Thoracic aorta (tissue), 2 donors: ENCODE measurements at regions not wholly inside any gene's neighbourhood (a gene's known extent, or its start where the extent isn't known, plus 50 kb on each side); places are given as distances from the start of the nearest gene placed in this dataset.

ENCODE experiments used
- ATAC-seq: fragments of 150-250 bp; one replicate; pipeline ENCODE4 v1.8.0; 2017; ENCODE audit warnings: low read depth; ENCODE audit not compliant: insufficient number of reproducible peaks, low FRiP score
- DNase-seq: peaks from one replicate; pipeline ENCODE4 v3.0.0-alpha.2; 2020; ENCODE audit warnings: low spot score
- H3K27ac ChIP-seq, 2 donors: fragments of 200-600 bp; sonication (generic); 1 replicate in 1 of 2; 2 replicates in 1 of 2; pipeline ENCODE4 v1.5.1; 2016; ENCODE audit warnings: mild to moderate bottlenecking in 2 of 2, moderate library complexity in 2 of 2
- H3K27me3 ChIP-seq: fragments of 200-600 bp; sonication (generic); replicated peaks from 2 replicates; pipeline ENCODE4 v1.6.0; 2016; ENCODE audit warnings: mild to moderate bottlenecking; ENCODE audit not compliant: insufficient read depth
- H3K36me3 ChIP-seq: fragments of 200-600 bp; sonication (generic); one replicate; pipeline ENCODE4 v1.5.1; 2016
- H3K4me1 ChIP-seq, 2 donors: fragments of 200-600 bp; sonication (generic); 1 replicate in 1 of 2; 2 replicates in 1 of 2; pipeline versions ENCODE4 v1.5.1 to v1.6.0; 2016; ENCODE audit warnings: low read depth in 2 of 2, mild to moderate bottlenecking in 1 of 2; ENCODE audit not compliant: control insufficient read depth in 1 of 2
- H3K4me3 ChIP-seq: fragments of 200-600 bp; sonication (generic); 2 replicates; pipeline ENCODE4 v1.5.1; 2016; ENCODE audit warnings: mild to moderate bottlenecking
- H3K9me3 ChIP-seq: fragments of 200-600 bp; sonication (generic); 2 replicates; pipeline ENCODE4 v1.5.1; 2016
- TF ChIP-seq, protein P1 (sequence below): fragments of 200-600 bp; sonication (generic); IDR thresholded peaks from one replicate; pipeline ENCODE4 v1.5.1; 2019; ENCODE audit warnings: antibody characterized with exemption

DNA sequence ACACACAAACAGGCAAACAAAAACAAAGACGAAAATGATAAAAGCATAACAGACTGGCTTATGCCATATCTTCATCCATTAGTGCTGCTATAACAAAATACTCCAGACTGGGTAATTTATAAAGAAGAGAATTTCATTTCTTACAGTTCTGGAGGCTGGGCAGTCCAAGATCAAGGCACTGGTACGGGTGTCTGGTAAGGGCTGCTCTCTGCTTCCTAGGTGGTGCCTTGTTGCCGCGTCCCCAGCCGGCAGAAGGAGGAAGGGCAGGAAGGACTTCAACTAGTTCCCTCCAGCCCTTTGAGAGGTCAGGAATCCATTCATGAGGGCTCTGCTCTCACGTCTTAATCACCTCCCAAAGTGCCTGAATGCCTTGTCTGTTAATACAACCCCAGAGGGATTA is 122.6 kb downstream of the BOD1 start:
- H3K9me3 ChIP-seq = no peaks in the 10 kb centered on the region
- DNase-seq (no peak), ATAC-seq (no peak)
- no peaks in the 10 kb centered on the region for H3K36me3 ChIP-seq
- H3K4me3 ChIP-seq = no peak overlapping the region
- TF ChIP-seq, protein P1, sequence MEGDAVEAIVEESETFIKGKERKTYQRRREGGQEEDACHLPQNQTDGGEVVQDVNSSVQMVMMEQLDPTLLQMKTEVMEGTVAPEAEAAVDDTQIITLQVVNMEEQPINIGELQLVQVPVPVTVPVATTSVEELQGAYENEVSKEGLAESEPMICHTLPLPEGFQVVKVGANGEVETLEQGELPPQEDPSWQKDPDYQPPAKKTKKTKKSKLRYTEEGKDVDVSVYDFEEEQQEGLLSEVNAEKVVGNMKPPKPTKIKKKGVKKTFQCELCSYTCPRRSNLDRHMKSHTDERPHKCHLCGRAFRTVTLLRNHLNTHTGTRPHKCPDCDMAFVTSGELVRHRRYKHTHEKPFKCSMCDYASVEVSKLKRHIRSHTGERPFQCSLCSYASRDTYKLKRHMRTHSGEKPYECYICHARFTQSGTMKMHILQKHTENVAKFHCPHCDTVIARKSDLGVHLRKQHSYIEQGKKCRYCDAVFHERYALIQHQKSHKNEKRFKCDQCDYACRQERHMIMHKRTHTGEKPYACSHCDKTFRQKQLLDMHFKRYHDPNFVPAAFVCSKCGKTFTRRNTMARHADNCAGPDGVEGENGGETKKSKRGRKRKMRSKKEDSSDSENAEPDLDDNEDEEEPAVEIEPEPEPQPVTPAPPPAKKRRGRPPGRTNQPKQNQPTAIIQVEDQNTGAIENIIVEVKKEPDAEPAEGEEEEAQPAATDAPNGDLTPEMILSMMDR = no peak
- no peaks in the 10 kb centered on the region for H3K27me3 ChIP-seq
- H3K27ac ChIP-seq = no peak overlapping the region
- peaks cover 14 to 31% of the 10 kb centered on the region in 2 donors for H3K4me1 ChIP-seq

DNA sequence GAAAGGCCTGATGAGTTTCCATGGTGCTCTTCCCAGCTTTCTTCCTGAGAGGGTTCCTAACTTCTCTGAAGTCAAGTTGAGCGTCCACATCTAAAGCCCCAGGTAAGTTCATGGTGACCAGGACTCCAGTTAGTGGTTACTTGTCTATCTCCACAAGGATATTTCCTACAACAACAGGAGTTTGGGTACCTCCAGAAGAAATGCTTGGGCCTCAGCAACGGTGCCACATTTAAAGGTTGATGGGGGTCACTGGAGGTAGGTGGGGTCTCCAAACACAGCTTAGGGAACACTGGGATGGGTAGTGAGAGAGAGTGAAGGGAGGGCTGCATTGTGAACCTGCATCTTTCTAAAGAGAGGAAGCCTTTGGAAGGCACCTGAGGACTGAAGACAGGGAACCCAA is 123.4 kb downstream of the BOD1 start:
- no peak for ATAC-seq
- H3K4me1 ChIP-seq = peaks cover 9 to 23% of the 10 kb centered on the region in 2 donors
- no peak overlapping the region for H3K27ac ChIP-seq
- H3K9me3 ChIP-seq = no peaks in the 10 kb centered on the region
- TF ChIP-seq, protein P1 = no peak
- H3K27me3 ChIP-seq = no peaks in the 10 kb centered on the region
- H3K4me3 ChIP-seq = no peak overlapping the region
- no peak for DNase-seq
- no peaks in the 10 kb centered on the region for H3K36me3 ChIP-seq

DNA sequence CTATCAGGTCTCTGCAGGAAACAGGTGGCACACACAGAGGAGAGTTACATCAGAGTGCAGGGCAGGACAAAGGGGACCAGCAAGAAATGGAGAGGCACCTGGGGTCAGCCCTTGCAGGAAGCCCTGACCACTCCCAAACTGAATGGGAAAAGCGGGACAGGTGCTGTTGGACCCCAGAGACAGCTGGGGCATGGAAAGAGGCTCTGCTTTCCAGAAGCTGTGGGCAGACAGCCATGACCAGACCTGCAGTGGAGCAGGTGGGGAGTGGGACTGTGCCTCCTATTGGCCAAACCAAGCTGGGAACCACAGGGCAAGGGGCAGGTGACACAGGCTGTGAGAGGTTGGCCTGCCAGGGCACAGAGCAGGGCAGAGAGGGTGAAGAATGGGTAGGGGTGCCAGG is 125.8 kb downstream of the BOD1 start:
- no peaks in the 10 kb centered on the region for H3K9me3 ChIP-seq
- no peaks in the 10 kb centered on the region for H3K27me3 ChIP-seq
- TF ChIP-seq, protein P1 = no peak
- no peak overlapping the region for H3K4me3 ChIP-seq
- no peak for DNase-seq
- no peak overlapping the region for H3K27ac ChIP-seq
- H3K36me3 ChIP-seq = no peaks in the 10 kb centered on the region
- peaks cover 0 to 11% of the 10 kb centered on the region in 2 donors for H3K4me1 ChIP-seq
- ATAC-seq = no peak

DNA sequence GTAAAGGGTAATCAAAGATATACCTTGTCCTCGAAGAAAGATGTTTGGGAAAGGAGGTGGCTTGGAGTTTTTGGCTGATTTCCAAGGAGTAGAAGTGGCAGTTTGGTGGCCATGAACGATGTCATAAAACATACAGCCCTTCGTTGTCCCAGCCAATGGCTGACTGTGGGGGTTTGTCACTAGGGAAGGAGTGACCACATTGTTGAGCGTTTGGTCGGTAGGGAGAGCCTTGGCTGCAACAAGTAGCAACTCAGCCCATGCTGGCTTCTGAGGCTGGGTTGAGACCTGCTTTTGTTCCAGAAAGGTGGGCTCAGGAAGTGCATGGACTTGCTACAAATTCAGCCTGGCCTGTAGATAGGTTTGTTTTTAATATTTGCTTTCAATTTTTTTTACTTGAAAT is 128.3 kb downstream of the BOD1 start:
- H3K27me3 ChIP-seq = no peaks in the 10 kb centered on the region
- H3K27ac ChIP-seq = no peak overlapping the region
- no peak overlapping the region for H3K4me3 ChIP-seq
- DNase-seq (no peak), ATAC-seq (no peak)
- H3K36me3 ChIP-seq = no peaks in the 10 kb centered on the region
- TF ChIP-seq, protein P1 = no peak
- H3K4me1 ChIP-seq = peaks cover 0 to 11% of the 10 kb centered on the region in 2 donors
- no peaks in the 10 kb centered on the region for H3K9me3 ChIP-seq

DNA sequence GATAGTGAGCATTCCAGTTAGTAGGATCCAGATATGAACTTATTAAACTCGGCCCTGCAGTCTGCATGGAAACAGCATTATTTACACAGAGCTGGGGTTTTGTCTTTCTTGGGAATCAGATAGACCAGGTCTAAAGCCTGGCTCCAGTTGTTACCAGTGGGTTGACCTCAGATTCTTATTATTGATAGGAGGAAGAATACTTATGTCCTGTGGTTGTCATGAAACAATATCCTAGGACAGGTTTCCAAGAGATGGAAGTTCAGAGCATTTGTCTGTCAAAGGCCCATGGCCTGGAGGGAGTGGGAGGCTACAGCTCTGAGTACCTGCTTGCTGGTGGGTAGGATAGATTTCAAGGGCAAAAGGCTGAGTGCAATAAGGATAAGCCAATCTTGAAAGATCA is 129.2 kb downstream of the BOD1 start:
- no peak for DNase-seq
- ATAC-seq = no peak
- H3K4me3 ChIP-seq = no peak overlapping the region
- no peaks in the 10 kb centered on the region for H3K9me3 ChIP-seq
- H3K36me3 ChIP-seq = no peaks in the 10 kb centered on the region
- no peaks in the 10 kb centered on the region for H3K27me3 ChIP-seq
- no peak overlapping the region for H3K27ac ChIP-seq
- TF ChIP-seq, protein P1 = no peak
- peaks cover 0 to 11% of the 10 kb centered on the region in 2 donors for H3K4me1 ChIP-seq
